Dermis microvascular lymphatic vessel endothelial cell (primary cell): ENCODE measurements at regions not wholly inside any gene's neighbourhood (a gene's known extent, or its start where the extent isn't known, plus 50 kb on each side); places are given as distances from the start of the nearest gene placed in this dataset.

ENCODE experiments used
- DNase-seq, 2 donors: peaks; one replicate each; pipeline versions ENCODE4 v3.0.0 to v3.0.0-alpha.2; 2010; ENCODE audit warnings: low read depth in 2 of 2

- DNase-seq: no peak
Observed at GRCh38 chr11:115580927-115581680, 76.9 kb upstream of the CADM1 start.

- DNase-seq: no peak
Observed at GRCh38 chr11:115580416-115580815, 76.2 kb upstream of the CADM1 start.

DNA sequence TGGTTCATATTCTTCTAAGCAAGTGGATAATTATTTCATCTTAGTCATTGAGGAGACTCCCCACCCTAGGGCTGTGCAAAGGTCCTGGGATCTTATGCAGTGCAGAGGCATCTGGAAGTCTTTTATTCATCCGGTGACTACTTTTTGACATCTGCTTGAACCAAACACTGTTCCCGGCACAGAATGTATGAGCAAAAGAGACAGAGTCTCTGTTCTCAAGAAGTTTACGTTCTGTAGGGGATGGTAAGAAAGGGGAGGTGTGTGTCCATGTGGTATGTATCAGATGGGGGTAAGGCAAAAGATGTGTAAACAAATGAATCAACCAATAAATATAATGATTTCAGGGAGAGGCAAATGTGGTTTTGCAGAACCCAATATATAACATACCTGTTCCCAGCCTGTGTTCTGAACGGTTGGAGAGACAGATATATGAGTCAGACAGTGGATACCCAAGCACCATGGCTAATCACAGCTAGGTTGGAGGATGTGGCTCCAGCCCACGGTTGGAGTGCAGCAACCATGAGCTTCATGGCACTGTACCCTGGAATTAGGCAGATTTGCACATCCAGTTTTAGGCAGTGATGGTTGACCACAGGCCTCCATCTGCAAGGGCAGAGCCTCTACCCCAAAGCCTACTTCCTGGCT, 75.1 kb upstream of the CADM1 start:
- DNase-seq: no peak

GRCh38 chr11:115578275-115578674, 74.1 kb upstream of the CADM1 start:
- DNase-seq: no peak

DNA sequence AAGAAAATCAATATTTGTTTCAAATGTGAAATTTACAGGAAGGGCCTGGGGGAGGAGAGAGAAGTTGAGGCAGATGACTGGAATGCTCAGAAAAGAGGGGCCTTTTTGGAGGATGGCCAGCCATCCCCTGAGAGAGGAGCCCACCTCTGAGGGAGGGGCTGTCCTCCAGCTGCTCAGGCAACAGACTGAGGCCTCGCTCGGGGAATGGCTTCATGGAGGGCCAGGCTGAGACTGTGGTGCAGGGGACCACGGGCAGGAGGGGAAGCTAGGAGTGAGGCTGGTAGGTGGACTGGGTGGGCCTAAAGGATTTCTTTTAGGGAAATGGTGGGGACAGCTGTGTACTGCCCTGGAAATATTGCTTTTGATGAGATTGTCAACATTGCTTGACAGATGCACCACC, 73.5 kb upstream of the CADM1 start:
- DNase-seq: no peak

DNA sequence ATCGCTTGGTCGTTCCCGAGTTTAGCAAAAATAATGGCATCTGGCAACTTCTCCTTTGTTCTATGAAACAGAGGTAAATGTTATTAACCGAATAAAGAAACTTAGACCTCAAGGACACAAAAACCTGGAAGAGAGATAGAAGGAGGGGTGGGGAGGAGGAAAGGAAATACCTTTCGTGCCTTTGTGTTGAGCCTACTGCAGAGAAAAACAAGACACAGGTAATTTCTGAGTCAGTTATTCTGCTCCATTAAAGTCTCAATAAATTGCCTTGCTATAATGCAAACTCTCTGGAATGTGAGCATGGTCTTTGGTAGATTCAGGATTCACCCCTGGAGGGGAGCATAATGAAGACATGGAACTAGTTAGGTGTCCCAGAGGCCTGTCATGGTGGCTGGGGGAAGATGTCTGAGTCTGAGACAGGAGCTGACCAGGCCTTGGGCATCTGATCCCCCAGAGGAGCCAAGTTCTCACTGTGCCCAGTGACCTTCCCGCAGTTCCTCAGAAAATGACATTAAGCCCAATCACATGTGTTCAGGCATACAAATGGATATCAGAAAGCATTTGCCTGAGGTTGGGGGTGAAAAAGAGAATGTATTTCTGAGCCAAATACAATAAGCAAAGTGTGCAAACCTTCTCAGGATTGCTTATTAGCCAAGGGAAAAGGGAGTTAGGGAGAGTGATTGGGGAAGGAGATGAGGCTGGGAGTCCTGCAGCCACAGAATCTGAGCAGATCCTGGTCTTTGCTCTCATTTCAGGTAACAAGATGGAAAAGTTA, 72.6 kb upstream of the CADM1 start:
- no peak for DNase-seq

DNA sequence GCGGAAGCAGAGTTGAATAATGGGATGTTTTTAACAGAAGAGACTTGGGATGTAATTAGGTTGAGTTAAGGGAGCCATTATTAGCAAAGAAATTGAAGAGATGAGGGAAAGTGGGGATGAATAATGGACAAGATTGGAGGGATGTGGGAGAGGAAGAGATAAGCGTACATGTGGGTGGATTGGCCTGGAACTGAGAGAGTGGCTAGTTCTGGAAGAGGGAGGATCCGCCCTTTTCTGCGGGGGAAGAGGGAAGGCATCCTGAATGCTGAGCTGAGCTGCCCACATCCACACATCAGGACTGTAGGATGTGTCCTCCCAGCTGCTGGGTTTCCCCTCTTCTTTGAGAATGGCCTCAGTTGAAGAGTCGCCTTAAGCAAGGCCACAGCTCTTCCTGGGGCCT, 68.3 kb upstream of the CADM1 start:
- no peak for DNase-seq

- DNase-seq: no peak
Observed at GRCh38 chr11:115566180-115566764, 62.1 kb upstream of the CADM1 start.

- DNase-seq: no peak
Observed at GRCh38 chr11:115564851-115565250, 60.6 kb upstream of the CADM1 start.

DNA sequence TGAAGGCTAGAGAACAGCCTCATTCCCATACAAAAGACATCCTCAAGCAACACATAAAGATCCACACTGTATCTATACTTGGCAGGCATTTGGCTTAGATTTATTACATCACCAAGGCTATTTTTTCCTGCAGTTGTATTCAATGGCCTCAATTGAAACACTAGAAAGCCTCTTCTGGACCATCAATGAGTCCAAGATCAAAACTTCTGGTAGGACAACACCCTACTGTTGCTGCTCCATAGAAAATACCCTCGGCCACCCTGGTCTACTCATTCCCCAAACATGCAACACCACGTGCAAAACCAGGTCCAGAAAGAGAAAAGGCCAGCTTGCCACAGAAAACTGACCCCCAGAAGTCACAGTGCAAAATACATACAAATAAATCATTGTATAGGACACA, 56.9 kb upstream of the CADM1 start:
- DNase-seq: no peak

DNA sequence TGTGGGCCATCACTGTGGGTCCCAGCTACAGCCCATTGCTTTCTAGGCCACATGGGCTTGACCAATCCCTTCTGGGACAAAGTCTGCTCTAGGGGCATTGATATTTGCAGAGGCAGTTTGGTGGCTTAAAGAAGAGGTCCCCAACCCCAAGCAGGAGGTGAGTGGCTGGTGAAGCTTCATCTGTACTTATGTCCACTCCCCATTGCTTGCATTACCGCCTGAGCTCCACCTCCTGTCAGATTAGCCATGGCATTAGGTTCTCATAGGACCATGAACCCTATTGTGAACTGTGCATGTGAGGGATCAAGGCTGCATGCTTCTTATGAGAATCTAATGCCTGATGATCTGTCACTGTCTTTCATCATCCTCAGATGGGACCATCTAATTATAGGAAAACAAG, 54.4 kb upstream of the CADM1 start:
- no peak for DNase-seq

DNA sequence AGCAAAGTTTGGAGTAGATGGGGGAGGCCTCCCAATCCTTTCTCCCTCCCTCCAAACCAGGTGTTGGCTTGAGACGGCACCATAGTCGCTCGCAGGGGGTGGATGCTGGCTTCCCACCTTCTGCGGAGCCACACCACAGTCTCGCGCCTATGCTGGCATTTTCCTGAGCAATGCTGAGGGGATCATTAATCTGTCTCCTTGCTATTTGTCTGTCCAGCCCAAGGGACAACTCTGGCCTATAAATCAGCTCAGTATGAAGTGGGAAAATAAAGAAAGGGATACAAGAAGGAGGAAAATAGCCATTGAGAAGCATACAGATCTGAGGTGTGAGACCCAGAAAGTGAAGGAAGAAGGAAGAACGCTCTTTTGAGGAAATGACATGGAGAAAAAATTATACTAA, 53.5 kb upstream of the CADM1 start:
- no peak for DNase-seq

- no peak for DNase-seq
Observed at GRCh38 chr11:115556984-115557383, 52.8 kb upstream of the CADM1 start.

DNA sequence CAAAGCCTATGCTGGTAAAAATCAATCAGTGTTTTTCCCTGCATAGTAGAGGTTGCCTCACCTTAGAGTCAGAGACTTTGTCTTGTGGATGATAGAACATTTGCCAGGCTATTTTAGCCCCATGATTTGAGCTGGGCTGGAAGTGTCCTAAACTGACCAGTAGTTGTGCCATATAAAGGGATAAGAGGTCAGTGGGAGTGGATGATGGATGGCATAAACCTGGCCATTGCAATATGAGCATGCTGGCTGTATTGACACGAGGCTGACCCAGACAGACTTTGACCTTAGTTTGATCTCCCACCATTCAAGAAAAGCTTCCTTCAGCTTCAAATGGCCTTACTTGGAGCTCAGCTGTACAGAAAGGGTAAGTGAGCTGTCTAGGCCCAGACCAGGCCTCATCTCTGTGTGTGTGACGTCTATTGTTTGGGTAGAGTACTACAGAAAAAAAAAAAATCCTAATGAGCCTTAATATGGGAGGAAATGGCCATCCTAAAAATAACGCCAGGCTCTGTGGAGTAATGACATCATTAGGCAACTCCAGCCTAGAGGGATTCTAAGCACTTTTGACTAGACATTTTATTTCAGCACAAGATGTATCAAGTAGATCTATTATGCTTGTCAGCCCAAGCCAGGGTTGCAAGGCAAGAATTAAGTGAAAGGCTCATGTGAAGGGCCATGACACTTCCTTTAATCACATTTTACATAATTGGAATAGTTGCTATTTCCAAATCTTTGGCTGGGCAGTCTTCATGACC, 51.3 kb upstream of the CADM1 start:
- DNase-seq: no peak
